ENCODE measurements at regions not wholly inside any gene's neighbourhood (a gene's known extent, or its start where the extent isn't known, plus 50 kb on each side); places are given as distances from the start of the nearest gene placed in this dataset.
"Not testable (repeated sequence)": the region's sequence is repeated elsewhere in the genome, so short reads cannot be mapped to it uniquely, and the experiment has no call there.

- H3K36me3 Mint-ChIP-seq (ENCODE audit: low read depth); H3K4me1 Mint-ChIP-seq; H3K27ac Mint-ChIP-seq; H3K27me3 Mint-ChIP-seq (ENCODE audit: low read depth); H3K9me3 Mint-ChIP-seq; H3K4me3 Mint-ChIP-seq: not testable (repeated sequence)
Observed at GRCh38 chr5:11392-11791, 80.6 kb upstream of the PLEKHG4B start.

- Mint-ChIP-seq H3K4me1 (no peaks in the 10 kb centered on the region), H3K27ac (no peak overlapping the region), H3K27me3 (ENCODE audit: low read depth) (peaks cover 4% of the 10 kb centered on the region), H3K36me3 (ENCODE audit: low read depth) (no peaks in the 10 kb centered on the region), H3K9me3 (peaks cover 3% of the 10 kb centered on the region), H3K4me3 (no peak overlapping the region)
- TF ChIP-seq CTCF (IDR thresholded peaks at IDR 0.05; ENCODE audit: unreplicated experiment in 3 of 3) = no peak
Observed at GRCh38 chr5:11898-12297, 80.1 kb upstream of the PLEKHG4B start.

- H3K36me3 Mint-ChIP-seq (ENCODE audit: low read depth) = no peaks in the 10 kb centered on the region
- H3K9me3 Mint-ChIP-seq = peaks cover 3% of the 10 kb centered on the region
- H3K4me3 Mint-ChIP-seq = no peak overlapping the region
- H3K4me1 Mint-ChIP-seq = no peaks in the 10 kb centered on the region
- H3K27me3 Mint-ChIP-seq (ENCODE audit: low read depth) = peaks cover 4% of the 10 kb centered on the region
- no peak overlapping the region for H3K27ac Mint-ChIP-seq
- no peak for TF ChIP-seq CTCF (IDR thresholded peaks at IDR 0.05; ENCODE audit: unreplicated experiment in 3 of 3)
Observed at GRCh38 chr5:13234-13633, 78.7 kb upstream of the PLEKHG4B start.

- not testable (repeated sequence) for H3K4me1 Mint-ChIP-seq; H3K4me3 Mint-ChIP-seq; H3K27ac Mint-ChIP-seq; H3K27me3 Mint-ChIP-seq (ENCODE audit: low read depth); H3K9me3 Mint-ChIP-seq; H3K36me3 Mint-ChIP-seq (ENCODE audit: low read depth)
Observed at GRCh38 chr5:14676-15075, 77.3 kb upstream of the PLEKHG4B start.

- not testable (repeated sequence) for H3K36me3 Mint-ChIP-seq (ENCODE audit: low read depth); H3K27ac Mint-ChIP-seq; H3K4me3 Mint-ChIP-seq; H3K9me3 Mint-ChIP-seq; H3K4me1 Mint-ChIP-seq
- H3K27me3 Mint-ChIP-seq (ENCODE audit: low read depth) = peaks cover 38% of the 10 kb centered on the region
Observed at GRCh38 chr5:20276-20675, 71.7 kb upstream of the PLEKHG4B start.

- Mint-ChIP-seq H3K27me3 (ENCODE audit: low read depth) (peaks cover 43% of the 10 kb centered on the region), H3K9me3 (no peaks in the 10 kb centered on the region), H3K4me1 (no peaks in the 10 kb centered on the region), H3K27ac (no peak overlapping the region), H3K36me3 (ENCODE audit: low read depth) (no peaks in the 10 kb centered on the region), H3K4me3 (no peak overlapping the region)
- TF ChIP-seq CTCF (IDR thresholded peaks at IDR 0.05; ENCODE audit: unreplicated experiment in 3 of 3) = peak; percentile 15 to 29 (median 27)
Observed at GRCh38 chr5:21654-22233, 70.2 kb upstream of the PLEKHG4B start.

GRCh38 chr5:23907-24306, 68.1 kb upstream of the PLEKHG4B start:
- H3K27ac Mint-ChIP-seq; H3K36me3 Mint-ChIP-seq (ENCODE audit: low read depth); H3K9me3 Mint-ChIP-seq; H3K4me1 Mint-ChIP-seq; H3K4me3 Mint-ChIP-seq: not testable (repeated sequence)
- peaks cover 58% of the 10 kb centered on the region for H3K27me3 Mint-ChIP-seq (ENCODE audit: low read depth)

GRCh38 chr5:25067-25466, 66.9 kb upstream of the PLEKHG4B start:
- H3K4me1 Mint-ChIP-seq; H3K9me3 Mint-ChIP-seq; H3K4me3 Mint-ChIP-seq; H3K27ac Mint-ChIP-seq; H3K36me3 Mint-ChIP-seq (ENCODE audit: low read depth): not testable (repeated sequence)
- H3K27me3 Mint-ChIP-seq (ENCODE audit: low read depth) = peaks cover 57% of the 10 kb centered on the region

- Mint-ChIP-seq H3K4me1 (no peaks in the 10 kb centered on the region), H3K36me3 (ENCODE audit: low read depth) (no peaks in the 10 kb centered on the region), H3K9me3 (peaks cover 6% of the 10 kb centered on the region), H3K27me3 (ENCODE audit: low read depth) (peaks cover 52% of the 10 kb centered on the region), H3K27ac (no peak overlapping the region), H3K4me3 (no peak overlapping the region)
- no peak for TF ChIP-seq CTCF (IDR thresholded peaks at IDR 0.05; ENCODE audit: unreplicated experiment in 3 of 3)
Observed at GRCh38 chr5:30131-30530, 61.8 kb upstream of the PLEKHG4B start.

- H3K4me1 Mint-ChIP-seq; H3K9me3 Mint-ChIP-seq; H3K4me3 Mint-ChIP-seq; H3K36me3 Mint-ChIP-seq (ENCODE audit: low read depth); H3K27ac Mint-ChIP-seq: not testable (repeated sequence)
- peaks cover 50% of the 10 kb centered on the region for H3K27me3 Mint-ChIP-seq (ENCODE audit: low read depth)
Observed at GRCh38 chr5:30556-30955, 61.4 kb upstream of the PLEKHG4B start.

Measured in nephron (organoid).